GM18519 (cell line): ENCODE measurements at regions not wholly inside any gene's neighbourhood (a gene's known extent, or its start where the extent isn't known, plus 50 kb on each side); places are given as distances from the start of the nearest gene placed in this dataset.
"Not testable (repeated sequence)": the region's sequence is repeated elsewhere in the genome, so short reads cannot be mapped to it uniquely, and the experiment has no call there.

Experiments used
- ATAC-seq: cut with Tn5 transposase; IDR thresholded peaks from one replicate; pipeline ENCODE4 v1.9.1; 2021; ENCODE audit warnings: mild to moderate bottlenecking, moderate library complexity; ENCODE audit not compliant: unreplicated experiment, low FRiP score

DNA sequence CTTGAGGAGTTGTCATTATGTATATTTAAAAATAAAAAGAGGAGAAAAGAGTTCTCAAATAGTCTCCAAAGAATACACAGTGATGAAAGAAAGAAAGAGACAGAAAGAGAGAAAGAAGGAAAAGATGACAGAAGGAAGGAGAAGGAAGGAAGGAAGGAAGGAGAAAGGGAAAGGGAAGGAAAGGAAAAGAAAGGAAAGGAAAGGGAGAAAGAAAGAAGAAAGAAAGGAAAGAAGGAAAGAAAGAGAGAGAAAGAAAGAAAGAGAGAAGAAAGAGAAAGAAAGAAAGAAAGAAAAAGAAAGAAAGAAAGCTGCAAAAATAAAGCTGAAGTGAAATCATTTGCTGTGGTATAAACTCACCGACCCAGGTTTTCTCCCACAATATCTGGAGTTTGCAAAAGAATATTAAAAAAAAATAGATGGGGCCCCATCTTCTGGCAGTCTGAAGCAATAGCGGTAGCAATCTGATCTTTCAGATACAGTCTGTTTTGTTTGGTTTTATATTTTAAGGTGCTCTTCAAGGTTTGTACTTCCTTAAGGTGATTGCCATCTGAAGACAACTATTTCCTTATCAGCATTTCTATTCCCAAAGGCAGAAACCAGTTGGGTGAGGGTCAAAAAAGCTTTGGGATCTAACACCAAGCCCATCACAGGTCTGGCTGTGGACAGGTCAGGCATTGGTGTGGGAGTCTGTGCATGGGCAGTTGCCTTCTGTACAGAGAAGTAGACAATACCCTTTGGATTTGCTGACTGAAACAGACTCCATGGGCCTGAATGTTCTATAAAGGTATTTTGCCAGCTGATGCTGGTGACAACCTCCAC lies 160.4 kb downstream of the CPEB2 start:
- ATAC-seq = no peak

- ATAC-seq = no peak
Measured at GRCh38 chr4:15163284-15163645, 161.0 kb downstream of the CPEB2 start.

DNA sequence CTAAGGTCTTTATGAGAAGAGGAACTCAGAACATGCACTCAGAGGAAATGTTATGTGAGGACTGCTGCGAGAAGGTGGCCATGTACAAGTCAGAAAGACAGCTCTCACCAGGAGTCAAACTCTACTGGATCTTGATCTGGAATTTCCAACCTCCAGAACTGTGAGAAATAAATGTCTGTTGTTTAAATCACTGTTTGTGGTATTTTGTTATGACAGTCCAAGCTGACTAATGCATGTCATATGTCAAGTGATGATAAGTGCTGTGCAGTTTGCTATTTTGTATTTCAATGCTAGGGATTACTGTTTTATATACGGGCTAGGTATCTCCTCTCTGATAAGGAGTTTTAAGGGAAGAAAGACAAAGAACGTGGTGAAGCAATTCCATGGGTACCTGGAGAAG lies 162.3 kb downstream of the CPEB2 start:
- ATAC-seq = no peak

DNA sequence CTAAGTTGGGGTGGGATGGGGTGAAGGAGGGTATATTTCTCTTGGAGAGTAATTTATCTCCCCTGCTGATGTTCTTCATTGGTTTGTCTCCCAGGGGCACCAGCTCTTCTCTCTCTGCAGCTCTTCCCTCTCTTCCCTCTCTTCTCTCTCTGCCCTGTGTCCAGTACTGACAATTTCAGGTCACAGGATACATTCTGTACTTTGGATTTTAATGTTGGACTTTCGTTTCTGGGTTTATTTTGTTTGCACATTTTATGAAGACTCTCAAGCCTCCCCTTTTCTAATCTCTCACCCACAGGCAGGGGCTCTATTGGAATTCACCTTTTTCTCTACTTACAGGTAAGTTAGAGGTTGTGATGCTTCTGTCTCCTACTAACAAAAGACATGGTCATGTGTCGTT lies 165.5 kb downstream of the CPEB2 start:
- no peak for ATAC-seq

DNA sequence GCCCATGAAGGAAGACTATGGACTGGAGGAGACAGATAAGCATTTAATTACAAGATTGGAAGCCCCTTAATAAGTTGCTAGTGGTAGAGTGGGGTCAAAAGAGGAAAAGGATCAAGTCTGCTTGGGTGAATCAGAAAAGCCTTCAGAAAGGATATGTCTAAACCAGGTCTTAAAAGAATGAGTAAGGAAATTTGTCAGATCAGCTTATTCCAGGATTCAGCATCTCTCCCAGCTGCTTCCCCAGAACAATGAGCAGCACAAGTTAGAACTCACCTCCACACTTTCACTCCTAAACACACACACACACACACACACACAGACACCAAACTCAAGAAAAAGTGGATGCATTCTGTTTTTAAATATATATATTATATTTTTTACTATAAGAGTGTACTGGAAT lies 166.5 kb downstream of the CPEB2 start:
- ATAC-seq = no peak

GRCh38 chr4:15171725-15172124 lies 169.4 kb downstream of the CPEB2 start:
- ATAC-seq = no peak

GRCh38 chr4:15173251-15173650 lies 171.0 kb downstream of the CPEB2 start:
- no peak for ATAC-seq

- ATAC-seq = not testable (repeated sequence)
Measured at GRCh38 chr4:15174168-15174567, 171.9 kb downstream of the CPEB2 start.

DNA sequence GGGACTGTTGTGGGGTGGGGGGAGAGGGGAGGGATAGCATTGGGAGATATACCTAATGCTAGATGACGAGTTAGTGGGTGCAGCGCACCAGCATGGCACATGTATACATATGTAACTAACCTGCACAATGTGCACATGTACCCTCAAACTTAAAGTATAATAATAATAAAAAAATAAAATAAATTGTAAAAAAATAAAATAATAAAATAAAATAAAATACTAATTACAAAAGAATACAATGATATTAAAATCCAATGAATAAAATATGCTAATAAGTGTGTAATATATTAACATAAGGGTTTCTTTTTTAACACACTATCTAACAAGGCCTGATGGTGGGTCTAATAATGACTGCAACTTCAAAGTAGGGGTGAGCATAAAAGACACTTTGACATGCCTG lies 177.6 kb downstream of the CPEB2 start:
- ATAC-seq = not testable (repeated sequence)

DNA sequence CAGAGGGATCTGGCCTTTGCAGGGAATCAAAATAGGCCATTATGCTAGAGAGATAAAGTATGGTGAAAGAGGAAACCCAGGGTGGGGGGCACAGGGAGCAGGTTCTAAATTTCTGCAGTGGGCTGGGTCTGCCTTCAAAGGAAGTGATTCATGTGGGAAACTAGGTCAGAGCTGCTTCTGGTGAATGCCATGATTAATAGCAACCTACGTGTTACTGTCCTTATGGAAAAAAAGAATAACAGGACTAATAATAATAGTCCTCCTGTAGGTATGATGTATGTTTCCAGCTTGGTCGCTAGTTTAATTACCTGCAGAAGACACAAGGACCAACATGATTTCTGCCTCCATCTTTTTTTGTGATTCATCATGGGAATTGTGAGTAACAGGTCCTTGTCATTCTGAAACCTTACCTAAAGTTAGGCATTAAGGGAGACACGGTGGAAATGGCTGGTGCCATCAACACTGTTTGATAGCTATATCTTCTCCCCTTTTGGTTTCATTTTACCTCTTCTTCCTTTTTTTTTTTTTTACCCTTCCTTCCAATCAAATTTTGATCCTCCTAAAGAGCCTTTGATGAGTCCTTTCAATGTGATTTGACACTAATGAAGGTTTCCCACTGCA lies 180.4 kb downstream of the CPEB2 start:
- ATAC-seq = no peak

DNA sequence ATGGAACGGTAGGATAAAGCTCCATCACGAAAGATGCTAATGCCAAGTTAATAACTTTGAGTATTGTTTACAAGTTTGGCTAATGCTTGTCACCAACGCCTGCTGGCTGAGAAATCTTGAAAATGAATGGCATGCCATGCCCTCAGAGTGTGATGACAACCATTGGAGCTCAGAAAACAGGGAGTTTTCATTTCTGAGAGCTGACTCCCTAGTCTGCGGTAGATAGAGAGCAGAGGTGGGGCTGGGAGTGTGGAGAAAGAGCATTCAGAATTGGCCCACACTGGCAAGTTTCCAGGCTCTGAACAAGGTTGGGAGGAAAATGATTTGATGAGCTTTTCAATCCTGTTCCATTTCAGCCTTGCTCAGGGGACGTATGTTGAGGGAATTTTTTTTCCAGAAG lies 183.9 kb downstream of the CPEB2 start:
- ATAC-seq = no peak

GRCh38 chr4:15186806-15187205 lies 184.5 kb downstream of the CPEB2 start:
- ATAC-seq = no peak

- ATAC-seq = peak; percentile 78
Measured at GRCh38 chr4:15188605-15189539, 186.6 kb downstream of the CPEB2 start.

DNA sequence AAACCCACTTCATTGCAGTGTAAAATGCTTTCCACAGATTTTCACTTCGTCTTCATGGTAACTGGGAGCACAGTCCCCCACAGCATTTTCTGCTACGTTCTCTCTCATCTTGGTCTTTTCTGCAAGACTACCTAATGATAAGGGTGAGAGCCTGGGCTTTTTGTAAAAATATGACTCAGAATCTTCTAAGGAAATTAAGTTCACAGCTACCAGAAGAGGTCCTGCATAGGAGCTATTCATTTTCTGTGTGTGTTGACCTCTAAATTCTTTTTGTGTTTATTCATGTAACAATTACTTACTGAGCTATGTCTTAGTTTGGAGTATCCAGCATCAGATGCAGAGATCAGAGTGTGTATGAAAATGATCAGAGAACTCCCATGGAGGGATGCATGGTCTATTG lies 192.2 kb downstream of the CPEB2 start:
- ATAC-seq = no peak

DNA sequence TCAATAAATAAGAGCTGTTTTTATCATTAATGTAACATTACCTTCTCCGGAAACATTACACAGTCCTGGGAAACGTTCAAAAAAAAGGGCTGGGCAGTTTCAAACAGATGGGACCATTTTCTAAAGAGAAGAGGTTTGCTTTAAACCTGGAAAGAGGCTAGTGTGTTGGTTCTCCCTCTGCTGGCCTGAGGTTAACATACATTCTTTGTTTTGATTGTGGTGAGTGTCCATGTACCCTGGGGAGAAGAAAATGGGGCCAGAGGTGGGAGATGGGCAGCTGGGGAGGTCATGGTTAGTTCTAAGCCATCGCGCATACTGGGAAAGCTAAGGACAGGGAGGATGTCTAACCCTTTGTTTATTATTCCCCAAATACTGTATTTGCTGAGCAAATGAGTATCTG lies 194.7 kb downstream of the CPEB2 start:
- ATAC-seq = no peak

GRCh38 chr4:15198070-15198727 lies 195.9 kb downstream of the CPEB2 start:
- ATAC-seq = no peak

GRCh38 chr4:15201782-15202181 lies 199.5 kb downstream of the CPEB2 start:
- no peak for ATAC-seq

- ATAC-seq = no peak
Measured at GRCh38 chr4:15202481-15202880, 200.2 kb downstream of the CPEB2 start.

DNA sequence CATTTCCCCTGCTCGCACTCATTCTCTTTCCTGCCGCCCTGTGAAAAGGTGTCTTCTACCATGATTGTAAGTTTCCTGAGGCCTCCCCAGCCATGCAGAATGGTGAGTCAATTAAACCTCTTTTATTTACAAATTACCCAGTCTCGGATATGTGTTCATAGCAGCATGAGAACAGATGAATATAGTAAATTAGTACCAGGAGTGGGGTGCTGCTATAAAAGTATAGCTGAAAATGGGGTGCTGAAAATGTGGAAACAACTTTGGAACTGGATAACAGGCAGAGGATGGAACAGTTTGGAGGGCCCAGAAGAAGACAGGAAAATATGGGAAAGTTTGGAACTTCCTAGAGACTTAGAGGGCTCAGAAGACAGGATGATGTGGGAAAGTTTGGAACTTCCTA lies 204.2 kb downstream of the CPEB2 start:
- not testable (repeated sequence) for ATAC-seq

- no peak for ATAC-seq
Measured at GRCh38 chr4:15213302-15213970, 211.2 kb downstream of the CPEB2 start.
